Adrenal gland (tissue), 5 donors: ENCODE measurements at regions not wholly inside any gene's neighbourhood (a gene's known extent, or its start where the extent isn't known, plus 50 kb on each side); places are given as distances from the start of the nearest gene placed in this dataset.

Experiments
- POLR2A ChIP-seq, 2 donors: fragments of 450-650 bp; IDR thresholded peaks; one replicate each; pipeline ENCODE4 v1.6.1; 2017; ENCODE audit warnings: antibody characterized with exemption in 2 of 2, mild to moderate bottlenecking in 2 of 2, moderate library complexity in 1 of 2
- TF ChIP-seq, protein P1 (sequence below), 6 experiments: fragments of 450-650 bp in 4 of 6; fragments of 200-600 bp in 2 of 6; sonication (generic) in 1 of 6; IDR thresholded peaks; 1 replicate in 5 of 6; 2 replicates in 1 of 6; pipeline versions ENCODE4 v1.5.1 to v1.8.0; 2016 to 2021; ENCODE audit warnings: antibody characterized with exemption in 6 of 6, mild to moderate bottlenecking in 2 of 6, moderate library complexity in 1 of 6
- donor health status: DM: no; HTN: no; CAD: no.

DNA sequence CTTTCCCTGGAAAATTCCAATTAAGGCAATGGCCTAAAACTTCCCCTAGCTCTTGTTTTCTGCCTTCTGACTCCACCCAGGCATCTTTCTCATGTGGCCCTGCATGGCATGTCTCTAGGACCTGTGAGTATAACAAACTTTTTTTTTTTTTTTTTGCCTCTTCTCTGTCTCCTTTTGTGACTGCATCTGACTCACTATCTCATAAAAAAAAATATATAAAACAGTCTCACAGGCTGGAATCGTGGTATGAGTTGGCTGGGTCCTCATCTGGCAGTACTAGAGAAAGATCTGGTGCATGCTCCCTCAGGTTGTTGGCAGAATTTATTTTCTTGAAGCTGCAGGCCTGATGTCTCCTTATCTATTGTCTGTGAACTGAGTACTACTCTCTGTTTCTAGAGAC lies 313.9 kb downstream of the TECRL start:
- TF ChIP-seq POLR2A (IDR thresholded peaks at IDR 0.05) = no peak
- TF ChIP-seq, protein P1, sequence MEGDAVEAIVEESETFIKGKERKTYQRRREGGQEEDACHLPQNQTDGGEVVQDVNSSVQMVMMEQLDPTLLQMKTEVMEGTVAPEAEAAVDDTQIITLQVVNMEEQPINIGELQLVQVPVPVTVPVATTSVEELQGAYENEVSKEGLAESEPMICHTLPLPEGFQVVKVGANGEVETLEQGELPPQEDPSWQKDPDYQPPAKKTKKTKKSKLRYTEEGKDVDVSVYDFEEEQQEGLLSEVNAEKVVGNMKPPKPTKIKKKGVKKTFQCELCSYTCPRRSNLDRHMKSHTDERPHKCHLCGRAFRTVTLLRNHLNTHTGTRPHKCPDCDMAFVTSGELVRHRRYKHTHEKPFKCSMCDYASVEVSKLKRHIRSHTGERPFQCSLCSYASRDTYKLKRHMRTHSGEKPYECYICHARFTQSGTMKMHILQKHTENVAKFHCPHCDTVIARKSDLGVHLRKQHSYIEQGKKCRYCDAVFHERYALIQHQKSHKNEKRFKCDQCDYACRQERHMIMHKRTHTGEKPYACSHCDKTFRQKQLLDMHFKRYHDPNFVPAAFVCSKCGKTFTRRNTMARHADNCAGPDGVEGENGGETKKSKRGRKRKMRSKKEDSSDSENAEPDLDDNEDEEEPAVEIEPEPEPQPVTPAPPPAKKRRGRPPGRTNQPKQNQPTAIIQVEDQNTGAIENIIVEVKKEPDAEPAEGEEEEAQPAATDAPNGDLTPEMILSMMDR (IDR thresholded peaks at IDR 0.05) = no peak
